ENCODE measurements at regions not wholly inside any gene's neighbourhood (a gene's known extent, or its start where the extent isn't known, plus 50 kb on each side); places are given as distances from the start of the nearest gene placed in this dataset.

- H3K27me3 ChIP-seq (ENCODE audit: control insufficient read depth, low read length): peaks cover 7% of the 10 kb centered on the region
- H3F3A ChIP-seq (ENCODE audit: control insufficient read depth, insufficient read depth): no peaks in the 10 kb centered on the region
- H3K9me2 ChIP-seq (replicated peaks; ENCODE audit: control insufficient read depth, low read length): no peaks in the 10 kb centered on the region
- no peaks in the 10 kb centered on the region for H3K4me1 ChIP-seq (ENCODE audit: control insufficient read depth, low read length)
- H3K36me3 ChIP-seq (ENCODE audit: control insufficient read depth, low read length): no peaks in the 10 kb centered on the region
- TF ChIP-seq CTCF (IDR thresholded peaks at IDR 0.05; ENCODE audit: low read depth, low read length, poor library complexity, severe bottlenecking) (no peak), EZH2phosphoT487 (IDR thresholded peaks at IDR 0.05; ENCODE audit: borderline replicate concordance, low read length) (no peak)
- H3K4me2 ChIP-seq (ENCODE audit: low read length): no peak overlapping the region
- no peak overlapping the region for H3K4me3 ChIP-seq (ENCODE audit: low read length)
- H3K79me2 ChIP-seq (ENCODE audit: control insufficient read depth, low read length): no peaks in the 10 kb centered on the region
- no peaks in the 10 kb centered on the region for H4K20me1 ChIP-seq (ENCODE audit: control insufficient read depth, insufficient read depth, low read depth, low read length)
- H3K27ac ChIP-seq (ENCODE audit: low read depth, low read length): no peak overlapping the region
- H3K9me3 ChIP-seq (ENCODE audit: control insufficient read depth, insufficient read depth, low read length): no peaks in the 10 kb centered on the region
Observed at GRCh38 chr5:133751421-133751820, 139.1 kb upstream of the FSTL4 start.

GRCh38 chr5:133750856-133751255 lies 138.5 kb upstream of the FSTL4 start:
- TF ChIP-seq CTCF (IDR thresholded peaks at IDR 0.05; ENCODE audit: low read depth, low read length, poor library complexity, severe bottlenecking) (no peak), EZH2phosphoT487 (IDR thresholded peaks at IDR 0.05; ENCODE audit: borderline replicate concordance, low read length) (no peak)
- Histone ChIP-seq H3K4me2 (ENCODE audit: low read length) (no peak overlapping the region), H3K36me3 (ENCODE audit: control insufficient read depth, low read length) (no peaks in the 10 kb centered on the region), H3K27ac (ENCODE audit: low read depth, low read length) (no peak overlapping the region), H3K9me2 (replicated peaks; ENCODE audit: control insufficient read depth, low read length) (no peaks in the 10 kb centered on the region), H3K4me3 (ENCODE audit: low read length) (no peak overlapping the region), H3F3A (ENCODE audit: control insufficient read depth, insufficient read depth) (no peaks in the 10 kb centered on the region), H3K9me3 (ENCODE audit: control insufficient read depth, insufficient read depth, low read length) (no peaks in the 10 kb centered on the region), H3K79me2 (ENCODE audit: control insufficient read depth, low read length) (no peaks in the 10 kb centered on the region), H3K27me3 (ENCODE audit: control insufficient read depth, low read length) (peaks cover 7% of the 10 kb centered on the region), H4K20me1 (ENCODE audit: control insufficient read depth, insufficient read depth, low read depth, low read length) (no peaks in the 10 kb centered on the region), H3K4me1 (ENCODE audit: control insufficient read depth, low read length) (no peaks in the 10 kb centered on the region)

GRCh38 chr5:133750356-133750755 lies 138.0 kb upstream of the FSTL4 start:
- Histone ChIP-seq H4K20me1 (ENCODE audit: control insufficient read depth, insufficient read depth, low read depth, low read length) (no peaks in the 10 kb centered on the region), H3K36me3 (ENCODE audit: control insufficient read depth, low read length) (no peaks in the 10 kb centered on the region), H3K4me2 (ENCODE audit: low read length) (no peak overlapping the region), H3K9me2 (replicated peaks; ENCODE audit: control insufficient read depth, low read length) (no peaks in the 10 kb centered on the region), H3K27ac (ENCODE audit: low read depth, low read length) (no peak overlapping the region), H3K9me3 (ENCODE audit: control insufficient read depth, insufficient read depth, low read length) (no peaks in the 10 kb centered on the region), H3K4me3 (ENCODE audit: low read length) (no peak overlapping the region), H3K79me2 (ENCODE audit: control insufficient read depth, low read length) (no peaks in the 10 kb centered on the region), H3K27me3 (ENCODE audit: control insufficient read depth, low read length) (peaks cover 6% of the 10 kb centered on the region), H3F3A (ENCODE audit: control insufficient read depth, insufficient read depth) (no peaks in the 10 kb centered on the region), H3K4me1 (ENCODE audit: control insufficient read depth, low read length) (no peaks in the 10 kb centered on the region)
- no peak for TF ChIP-seq CTCF (IDR thresholded peaks at IDR 0.05; ENCODE audit: low read depth, low read length, poor library complexity, severe bottlenecking)
- no peak for TF ChIP-seq EZH2phosphoT487 (IDR thresholded peaks at IDR 0.05; ENCODE audit: borderline replicate concordance, low read length)
